Fibroblast of the aortic adventitia (primary cell): ENCODE measurements at regions not wholly inside any gene's neighbourhood (a gene's known extent, or its start where the extent isn't known, plus 50 kb on each side); places are given as distances from the start of the nearest gene placed in this dataset.

Experiments used
- DNase-seq: peaks from one replicate; pipeline ENCODE4 v3.0.0-alpha.2; 2010; ENCODE audit warnings: low read depth
- H3K4me3 ChIP-seq: 2 replicates; pipeline ENCODE4 v1.5.1; 2011; ENCODE audit warnings: low read depth, mild to moderate bottlenecking, control low read depth, low read length, moderate library complexity
- CTCF ChIP-seq: IDR thresholded peaks from 2 replicates; pipeline ENCODE4 v1.5.1; 2011; ENCODE audit warnings: mild to moderate bottlenecking, low read length, control low read depth, inconsistent platforms; ENCODE audit not compliant: insufficient read depth

- no peak for DNase-seq
- TF ChIP-seq CTCF = no peak
Measured at GRCh38 chr11:42251984-42252383, 792.5 kb upstream of the LRRC4C start.

GRCh38 chr11:42253156-42253555 is 793.7 kb upstream of the LRRC4C start:
- H3K4me3 ChIP-seq = no peak overlapping the region
- DNase-seq = no peak
- no peak for TF ChIP-seq CTCF

More at GRCh38 chr11:42251984-42252383, 792.5 kb upstream of the LRRC4C start:
- no peak overlapping the region for H3K4me3 ChIP-seq

GRCh38 chr11:42255906-42256305 is 796.5 kb upstream of the LRRC4C start:
- no peak for TF ChIP-seq CTCF
- H3K4me3 ChIP-seq = no peak overlapping the region
- DNase-seq = no peak

- DNase-seq = no peak
- TF ChIP-seq CTCF = no peak
- no peak overlapping the region for H3K4me3 ChIP-seq
Measured at GRCh38 chr11:42257534-42257933, 798.1 kb upstream of the LRRC4C start.

GRCh38 chr11:42265072-42265471 is 805.6 kb upstream of the LRRC4C start:
- no peak for DNase-seq
- H3K4me3 ChIP-seq = no peak overlapping the region
- no peak for TF ChIP-seq CTCF

GRCh38 chr11:42271306-42271705 is 811.9 kb upstream of the LRRC4C start:
- TF ChIP-seq CTCF = no peak
- DNase-seq = no peak
- no peak overlapping the region for H3K4me3 ChIP-seq

GRCh38 chr11:42273977-42274376 is 814.5 kb upstream of the LRRC4C start:
- no peak overlapping the region for H3K4me3 ChIP-seq
- TF ChIP-seq CTCF = no peak
- no peak for DNase-seq
